IPS DF 19.7 (cell line): ENCODE measurements at regions not wholly inside any gene's neighbourhood (a gene's known extent, or its start where the extent isn't known, plus 50 kb on each side); places are given as distances from the start of the nearest gene placed in this dataset.

Source experiments
- DNase-seq: peaks from one replicate; pipeline ENCODE4 v3.0.0-alpha.2; 2013; ENCODE audit warnings: low read depth, low spot score

- DNase-seq, result no peak
Observed at GRCh38 chrX:125791787-125792186, 374.3 kb downstream of the DCAF12L2 start.

DNA sequence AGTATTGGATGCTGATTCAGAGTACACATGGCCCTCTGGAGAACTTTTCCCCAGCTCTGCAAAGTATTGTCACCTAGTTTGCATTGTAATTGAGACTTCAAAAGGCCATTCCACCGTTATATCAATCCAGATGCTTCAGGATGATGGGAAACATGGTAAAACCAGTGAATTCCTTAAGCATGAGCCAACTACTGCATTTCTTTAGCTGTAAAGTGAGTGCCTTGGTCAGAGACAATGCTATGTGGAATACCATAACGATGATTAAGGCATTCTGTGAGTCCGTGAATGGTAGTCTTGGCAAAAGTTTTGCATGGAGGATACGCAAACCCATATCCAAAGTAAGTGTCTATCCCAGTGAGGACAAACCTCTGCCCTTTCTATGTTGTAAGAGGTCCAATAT lies 355.2 kb downstream of the DCAF12L2 start:
- DNase-seq, result no peak

DNA sequence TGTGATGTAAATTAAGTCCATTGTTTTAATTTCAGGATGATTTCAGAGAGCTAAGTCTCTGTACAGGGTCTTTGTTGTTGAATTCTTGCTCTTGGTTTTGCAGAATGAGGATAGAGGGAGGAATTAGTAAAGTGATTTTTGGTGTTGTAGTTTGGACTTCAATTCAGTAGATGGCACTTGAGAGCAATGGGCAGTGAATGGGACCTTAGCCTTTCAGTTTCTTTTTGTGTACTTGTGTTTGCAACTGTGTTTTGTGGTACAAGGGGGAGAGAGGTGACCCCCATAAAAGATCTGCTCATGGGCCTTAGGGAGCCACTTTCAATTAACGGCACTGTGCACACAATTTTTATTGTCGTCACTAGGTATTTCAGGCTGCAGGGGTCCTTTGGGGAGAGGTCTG lies 340.0 kb downstream of the DCAF12L2 start:
- DNase-seq, result no peak

DNA sequence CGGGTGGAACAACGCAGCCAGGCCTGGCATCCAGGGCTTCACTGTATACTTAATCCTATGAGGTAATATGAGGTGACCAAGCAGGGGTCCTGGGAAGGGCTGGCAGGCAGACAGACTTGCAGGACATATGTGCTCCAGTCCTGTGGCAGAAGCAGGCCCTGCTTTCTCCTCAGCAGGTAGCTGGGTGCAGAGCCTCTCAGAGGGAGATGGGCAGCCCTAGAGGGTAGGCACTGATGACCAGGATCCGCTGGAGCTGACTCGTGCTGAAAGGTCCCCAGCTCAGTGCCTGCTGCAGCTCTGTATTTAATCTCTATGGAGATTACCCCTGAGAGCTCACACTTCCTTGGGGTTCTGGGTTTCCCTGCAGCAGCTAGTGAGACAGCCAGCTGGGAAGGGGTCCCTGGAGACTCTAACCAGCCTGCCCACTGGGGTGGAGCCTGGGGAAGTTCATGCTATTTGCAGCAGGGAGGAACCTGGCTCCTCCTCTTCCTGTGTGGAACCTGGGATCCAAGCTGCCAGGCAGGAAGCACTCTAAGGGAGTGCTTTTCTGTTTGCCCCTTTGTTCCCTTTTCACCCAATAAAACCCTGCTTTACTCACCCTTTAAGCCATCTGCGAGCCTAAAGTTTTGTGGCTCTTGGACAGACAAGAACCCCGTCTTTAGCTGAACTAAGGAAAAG lies 339.2 kb downstream of the DCAF12L2 start:
- no peak for DNase-seq

DNA sequence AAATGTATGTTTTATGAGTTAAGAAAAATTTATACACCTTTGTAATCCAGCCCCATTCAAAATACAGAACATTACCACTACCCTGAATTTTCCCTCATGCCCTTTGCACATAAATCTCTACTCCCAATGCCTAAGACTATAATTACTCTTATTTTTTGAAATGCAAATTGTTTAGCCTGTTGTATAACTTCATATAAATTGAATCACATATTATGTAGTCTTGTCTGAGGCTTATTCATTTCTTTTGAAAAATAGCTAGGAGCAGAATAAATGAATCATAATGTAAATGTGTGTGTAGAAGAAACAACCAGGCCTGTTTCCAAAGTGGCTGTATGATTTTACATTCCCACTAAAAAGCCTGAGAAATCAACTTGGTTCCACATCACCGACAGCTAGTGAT lies 319.8 kb downstream of the DCAF12L2 start:
- no peak for DNase-seq

DNA sequence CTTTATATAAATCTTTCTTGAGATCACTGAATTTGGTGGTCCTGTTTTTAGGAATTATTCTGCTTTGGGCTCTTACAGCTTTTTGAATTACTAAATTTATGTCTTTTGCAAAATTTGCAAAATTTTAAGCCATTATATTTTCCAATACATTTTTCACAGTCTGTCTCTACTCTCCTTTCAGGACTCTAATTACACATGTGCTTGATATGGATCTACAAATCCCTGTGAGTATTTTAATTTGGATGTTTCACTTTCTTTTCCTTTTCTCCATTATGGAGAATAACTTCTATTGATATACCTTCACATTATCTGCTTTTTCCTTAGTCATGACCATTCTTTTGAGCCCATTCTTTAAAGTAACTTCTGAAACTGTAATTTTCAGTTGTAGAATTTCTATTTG lies 315.4 kb downstream of the DCAF12L2 start:
- no peak for DNase-seq

DNA sequence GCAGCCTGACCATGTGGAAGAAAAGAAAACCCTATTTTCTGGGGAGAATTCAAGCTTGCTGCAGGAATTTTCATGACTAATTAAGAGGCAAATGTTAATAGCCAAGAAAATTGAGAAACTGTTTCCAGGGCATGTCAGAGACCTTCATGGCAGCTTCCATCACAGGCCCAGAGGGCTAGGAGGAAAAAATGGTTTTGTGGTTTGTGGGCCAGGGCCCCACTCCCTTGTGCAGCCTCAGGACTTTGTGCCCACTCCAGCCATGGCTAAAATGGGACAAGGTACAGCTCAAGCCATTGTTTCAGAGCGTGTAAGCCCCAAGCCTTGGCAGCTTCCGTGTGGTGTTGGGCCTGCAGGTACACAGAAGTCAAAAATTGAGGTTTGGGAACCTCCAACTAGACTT lies 282.9 kb downstream of the DCAF12L2 start:
- DNase-seq, result no peak

- no peak for DNase-seq
Observed at GRCh38 chrX:125894947-125895346, 271.1 kb downstream of the DCAF12L2 start.

DNA sequence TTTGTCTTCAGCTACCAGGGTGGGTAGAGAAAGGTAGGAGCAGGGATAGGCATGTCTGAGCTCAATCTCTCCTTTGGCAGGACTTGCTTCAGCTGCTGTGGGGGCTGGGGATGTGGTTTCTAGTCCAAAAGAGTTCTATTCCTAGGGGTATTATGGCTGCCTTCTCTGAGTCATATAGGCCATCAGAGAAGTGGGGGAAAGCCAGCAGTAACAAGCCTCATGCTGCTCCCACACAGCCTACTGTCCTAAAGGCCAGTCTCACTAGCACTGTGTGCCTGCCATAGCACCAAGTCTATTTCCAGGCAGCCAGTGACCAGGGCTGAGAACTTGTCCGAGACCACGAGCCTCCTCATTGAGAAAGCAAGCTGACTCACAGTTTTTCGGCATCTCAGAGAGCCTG lies 270.6 kb downstream of the DCAF12L2 start:
- no peak for DNase-seq

GRCh38 chrX:125926295-125926694 lies 239.8 kb downstream of the DCAF12L2 start:
- no peak for DNase-seq

DNA sequence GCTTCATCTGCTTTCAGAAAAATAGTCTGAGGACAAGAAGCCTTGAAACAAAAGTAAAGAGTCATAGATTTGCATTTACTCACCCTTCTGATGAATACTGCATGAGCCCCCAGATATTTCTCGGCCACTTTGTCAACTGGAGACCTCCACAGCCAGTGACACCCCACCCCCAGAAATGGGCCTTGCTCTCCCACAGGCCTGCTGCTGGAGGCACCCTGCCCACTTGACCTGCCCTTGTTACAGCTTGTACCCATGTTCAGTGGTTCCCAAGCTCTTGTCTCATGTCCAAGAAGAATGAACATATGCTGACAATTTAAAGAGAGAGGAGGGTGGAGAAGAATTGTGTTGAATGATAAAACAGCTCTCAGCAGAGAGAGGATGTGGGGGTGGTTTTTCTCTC lies 225.1 kb downstream of the DCAF12L2 start:
- no peak for DNase-seq

GRCh38 chrX:125947501-125947900 lies 218.6 kb downstream of the DCAF12L2 start:
- no peak for DNase-seq

DNA sequence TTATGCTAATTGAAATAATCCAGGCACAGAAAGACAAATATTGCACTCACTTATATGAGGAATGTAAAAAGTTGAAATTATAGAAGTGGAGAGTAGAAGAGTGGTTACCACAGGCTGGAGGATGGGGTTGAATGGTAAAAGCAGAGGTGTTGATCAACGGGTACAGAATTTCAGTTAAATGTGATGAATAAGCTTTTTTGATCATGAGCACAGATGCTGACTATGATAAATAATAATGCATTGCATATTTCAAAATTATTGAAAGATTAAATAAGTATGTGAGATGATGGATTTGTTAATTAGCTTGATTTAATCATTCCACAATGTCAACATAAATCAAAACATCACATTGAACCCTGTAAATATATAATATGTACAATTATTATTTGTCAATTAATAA lies 213.1 kb downstream of the DCAF12L2 start:
- DNase-seq, result no peak

- DNase-seq, result no peak
Observed at GRCh38 chrX:125953814-125954213, 212.3 kb downstream of the DCAF12L2 start.

GRCh38 chrX:125954236-125954635 lies 211.9 kb downstream of the DCAF12L2 start:
- no peak for DNase-seq

GRCh38 chrX:125977851-125978250 lies 188.2 kb downstream of the DCAF12L2 start:
- DNase-seq, result no peak

DNA sequence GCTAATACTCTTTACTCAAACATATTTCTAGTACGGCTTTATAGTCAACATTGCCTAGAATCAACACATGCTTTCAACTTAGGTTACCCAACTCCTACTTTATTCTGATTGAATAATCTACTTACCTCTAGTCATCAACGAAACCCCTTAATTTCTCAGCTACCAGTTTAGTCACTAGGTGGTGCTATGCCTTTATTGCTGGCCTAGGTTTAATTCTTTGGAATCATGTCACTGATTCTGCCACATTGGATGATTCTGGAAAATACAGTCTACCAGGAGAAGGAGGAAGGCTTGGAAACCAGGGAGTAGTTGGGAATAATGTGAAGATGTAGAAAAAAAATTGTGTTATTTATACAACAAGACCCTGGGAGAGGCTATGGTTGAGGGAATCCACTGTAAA lies 167.7 kb downstream of the DCAF12L2 start:
- DNase-seq, result no peak

- no peak for DNase-seq
Observed at GRCh38 chrX:126027229-126027628, 138.9 kb downstream of the DCAF12L2 start.

DNA sequence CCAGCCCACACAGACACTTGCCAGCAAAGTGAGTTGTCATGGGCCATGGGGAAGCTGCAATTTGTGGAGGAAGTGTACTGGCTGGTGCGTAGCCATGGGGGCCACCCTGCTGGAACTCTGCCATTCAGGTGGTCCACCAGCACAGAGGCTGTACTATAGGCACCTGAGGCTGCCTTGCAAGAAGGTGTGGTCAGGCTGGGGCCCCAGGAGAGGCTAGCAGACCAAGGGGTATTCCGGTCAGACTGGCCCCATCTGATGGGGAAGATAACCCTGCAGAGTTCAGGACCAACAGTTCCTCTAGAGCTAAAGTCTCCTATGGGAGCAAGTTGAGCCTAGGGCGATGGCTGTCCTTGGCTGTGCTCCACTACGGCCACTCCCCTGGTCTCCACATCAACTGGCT lies 136.1 kb downstream of the DCAF12L2 start:
- DNase-seq, result no peak

DNA sequence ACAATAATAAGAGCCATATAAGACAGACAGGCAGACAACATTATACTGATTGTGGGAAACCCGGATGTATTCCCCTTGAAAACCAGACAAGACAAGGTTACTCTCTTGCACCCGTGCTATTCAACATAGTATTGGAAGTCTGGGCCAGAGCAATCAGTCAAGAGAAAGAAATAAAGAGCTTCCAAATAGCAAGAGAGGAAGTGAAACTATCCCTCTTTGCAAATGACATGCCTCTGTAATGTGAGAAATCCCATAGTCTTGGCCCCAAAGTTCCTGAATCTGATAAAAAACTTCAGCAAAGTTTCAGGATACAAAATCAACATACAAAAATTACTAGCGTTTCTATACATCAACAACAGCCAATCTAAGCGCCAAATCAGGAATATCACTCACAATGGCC lies 102.1 kb downstream of the DCAF12L2 start:
- no peak for DNase-seq

DNA sequence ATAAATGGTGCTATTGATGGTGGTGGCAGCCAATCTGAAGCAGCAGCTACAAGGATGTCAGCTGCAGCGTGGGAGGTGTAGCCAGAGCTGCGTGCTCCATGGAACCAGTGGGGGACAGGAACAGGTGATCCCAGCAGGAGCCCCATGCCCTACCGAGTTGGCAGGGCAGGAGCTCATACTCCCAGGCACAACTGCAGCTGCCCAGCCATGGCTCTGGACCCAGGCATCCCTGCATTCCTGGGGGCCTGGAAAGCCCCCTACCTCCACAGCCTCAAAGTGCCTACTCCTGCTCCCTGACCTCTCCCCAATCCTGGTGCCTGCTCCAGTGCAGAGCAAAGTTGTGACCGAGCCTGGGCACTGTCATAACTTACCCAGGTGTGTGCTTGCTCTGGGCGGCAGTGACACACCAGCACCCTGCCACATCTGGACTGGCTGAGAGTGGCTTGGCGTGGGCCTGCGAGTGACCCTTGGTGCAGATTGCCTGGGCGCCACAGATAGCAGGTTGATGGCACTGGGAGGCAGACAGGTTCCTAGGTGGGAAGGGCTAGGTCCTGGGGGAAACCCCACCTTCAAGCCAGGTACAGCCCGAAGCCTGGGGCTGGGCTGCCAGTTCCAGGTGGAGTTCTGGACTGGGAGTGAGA lies 101.1 kb downstream of the DCAF12L2 start:
- no peak for DNase-seq

- no peak for DNase-seq
Observed at GRCh38 chrX:126065901-126066660, 100.0 kb downstream of the DCAF12L2 start.
